ENCODE measurements at regions not wholly inside any gene's neighbourhood (a gene's known extent, or its start where the extent isn't known, plus 50 kb on each side); places are given as distances from the start of the nearest gene placed in this dataset.

GRCh38 chr10:90193240-90193985, 492.0 kb downstream of the KIF20B start:
- TF ChIP-seq CTCF (conservative IDR thresholded peaks at IDR 0.05 in 1 of 2, IDR thresholded peaks at IDR 0.05 in 1 of 2; ENCODE audit: low read depth in 1 of 2, low read length in 2 of 2) (no peak), EZH2 (IDR thresholded peaks at IDR 0.05; ENCODE audit: low read length, missing control alignments) (no peak)

Measured in fibroblast of lung (primary cell).